RCC 7860 (cell line): ENCODE measurements at regions not wholly inside any gene's neighbourhood (a gene's known extent, or its start where the extent isn't known, plus 50 kb on each side); places are given as distances from the start of the nearest gene placed in this dataset.
A peak's percentile ranks its signal among the peaks of the same experiment; 100 is the strongest.

Source experiments
- DNase-seq: peaks from one replicate; pipeline ENCODE4 v3.0.0-alpha.2; 2015; ENCODE audit warnings: low spot score
- FAIRE-seq: peaks from 2 replicates; lab custom pipeline; 2012; peaks lifted over from hg19 to GRCh38; lab: Jason Lieb, UNC

- DNase-seq (no peak), FAIRE-seq (no peak)
Observed at GRCh38 chr10:6305401-6306321, 102.9 kb downstream of the PFKFB3 start.

- FAIRE-seq = no peak
Observed at GRCh38 chr10:6306917-6307316, 104.2 kb downstream of the PFKFB3 start.

GRCh38 chr10:6309816-6310215, 107.1 kb downstream of the PFKFB3 start:
- no peak for FAIRE-seq
- no peak for DNase-seq

More at GRCh38 chr10:6306917-6307316, 104.2 kb downstream of the PFKFB3 start:
- no peak for DNase-seq

GRCh38 chr10:6310977-6311376, 108.2 kb downstream of the PFKFB3 start:
- FAIRE-seq (no peak), DNase-seq (no peak)

GRCh38 chr10:6311700-6312330, 109.1 kb downstream of the PFKFB3 start:
- DNase-seq (no peak), FAIRE-seq (no peak)

- DNase-seq (no peak), FAIRE-seq (peak; percentile 20)
Observed at GRCh38 chr10:6312636-6313035, 109.9 kb downstream of the PFKFB3 start.

- peak; percentile 29 for DNase-seq
- peak; percentile 59 for FAIRE-seq
Observed at GRCh38 chr10:6313111-6313895, 110.6 kb downstream of the PFKFB3 start.

- FAIRE-seq (peak; percentile 49), DNase-seq (peak; percentile 59)
Observed at GRCh38 chr10:6314620-6315205, 112.0 kb downstream of the PFKFB3 start.

- no peak for FAIRE-seq
Observed at GRCh38 chr10:6319119-6319518, 116.4 kb downstream of the PFKFB3 start.

GRCh38 chr10:6320320-6321010, 117.7 kb downstream of the PFKFB3 start:
- no peak for FAIRE-seq
- DNase-seq = no peak

More at GRCh38 chr10:6319119-6319518, 116.4 kb downstream of the PFKFB3 start:
- DNase-seq = no peak

- DNase-seq = peak; percentile 45
- peak; percentile 30 for FAIRE-seq
Observed at GRCh38 chr10:6321880-6322279, 119.1 kb downstream of the PFKFB3 start.

- no peak for DNase-seq
- no peak for FAIRE-seq
Observed at GRCh38 chr10:6322805-6323204, 120.1 kb downstream of the PFKFB3 start.

- FAIRE-seq (no peak), DNase-seq (no peak)
Observed at GRCh38 chr10:6327961-6328698, 125.4 kb downstream of the PFKFB3 start.

- no peak for FAIRE-seq
- DNase-seq = no peak
Observed at GRCh38 chr10:6328699-6329423, 126.1 kb downstream of the PFKFB3 start.

- FAIRE-seq (no peak), DNase-seq (no peak)
Observed at GRCh38 chr10:6333086-6333485, 130.4 kb downstream of the PFKFB3 start.

- no peak for FAIRE-seq
Observed at GRCh38 chr10:6333973-6334372, 131.2 kb downstream of the PFKFB3 start.

GRCh38 chr10:6336016-6336415, 133.3 kb downstream of the PFKFB3 start:
- DNase-seq (no peak), FAIRE-seq (no peak)

More at GRCh38 chr10:6333973-6334372, 131.2 kb downstream of the PFKFB3 start:
- no peak for DNase-seq

GRCh38 chr10:6337382-6337781, 134.7 kb downstream of the PFKFB3 start:
- FAIRE-seq (no peak), DNase-seq (no peak)

GRCh38 chr10:6338361-6338760, 135.6 kb downstream of the PFKFB3 start:
- FAIRE-seq = no peak
- no peak for DNase-seq
